ELR (cell line): ENCODE measurements at regions not wholly inside any gene's neighbourhood (a gene's known extent, or its start where the extent isn't known, plus 50 kb on each side); places are given as distances from the start of the nearest gene placed in this dataset.

Source experiments
- DNase-seq: peaks from one replicate; pipeline ENCODE4 v3.0.0-alpha.2; 2015; ENCODE audit warnings: low read depth

GRCh38 chr5:68431186-68431585, 215.6 kb downstream of the PIK3R1 start:
- DNase-seq: no peak

- no peak for DNase-seq
Measured at GRCh38 chr5:68431601-68432337, 216.2 kb downstream of the PIK3R1 start.

GRCh38 chr5:68432682-68433081, 217.1 kb downstream of the PIK3R1 start:
- DNase-seq: no peak

GRCh38 chr5:68433526-68433922, 218.0 kb downstream of the PIK3R1 start:
- DNase-seq: no peak

- peak; percentile 99 for DNase-seq
Measured at GRCh38 chr5:68433923-68434879, 218.6 kb downstream of the PIK3R1 start.

GRCh38 chr5:68435611-68436010, 220.1 kb downstream of the PIK3R1 start:
- no peak for DNase-seq

- DNase-seq: no peak
Measured at GRCh38 chr5:68436686-68437520, 221.3 kb downstream of the PIK3R1 start.

GRCh38 chr5:68438876-68439275, 223.3 kb downstream of the PIK3R1 start:
- no peak for DNase-seq

GRCh38 chr5:68440245-68440644, 224.7 kb downstream of the PIK3R1 start:
- DNase-seq: no peak

GRCh38 chr5:68440651-68441050, 225.1 kb downstream of the PIK3R1 start:
- no peak for DNase-seq

- no peak for DNase-seq
Measured at GRCh38 chr5:68441309-68442073, 225.9 kb downstream of the PIK3R1 start.

- DNase-seq: no peak
Measured at GRCh38 chr5:68443091-68443490, 227.5 kb downstream of the PIK3R1 start.

GRCh38 chr5:68444048-68444447, 228.5 kb downstream of the PIK3R1 start:
- DNase-seq: no peak

GRCh38 chr5:68444833-68445232, 229.3 kb downstream of the PIK3R1 start:
- no peak for DNase-seq

GRCh38 chr5:68445257-68446069, 229.9 kb downstream of the PIK3R1 start:
- no peak for DNase-seq

GRCh38 chr5:68446070-68446357, 230.5 kb downstream of the PIK3R1 start:
- no peak for DNase-seq

GRCh38 chr5:68446487-68446894, 230.9 kb downstream of the PIK3R1 start:
- no peak for DNase-seq

- DNase-seq: no peak
Measured at GRCh38 chr5:68447136-68447929, 231.8 kb downstream of the PIK3R1 start.

GRCh38 chr5:68449380-68449779, 233.8 kb downstream of the PIK3R1 start:
- no peak for DNase-seq
